ENCODE measurements at regions not wholly inside any gene's neighbourhood (a gene's known extent, or its start where the extent isn't known, plus 50 kb on each side); places are given as distances from the start of the nearest gene placed in this dataset.

GRCh38 chr19:28878862-28879566 is 333.9 kb downstream of the UQCRFS1 start:
- Histone ChIP-seq H3K9me3 (ENCODE audit: insufficient read depth, low read length) (no peaks in the 10 kb centered on the region), H3K9ac (ENCODE audit: insufficient read length, low read depth) (peak overlapping the region; percentile 24), H3K36me3 (ENCODE audit: insufficient read depth, insufficient read length, low read length) (no peaks in the 10 kb centered on the region), H3K4me1 (ENCODE audit: insufficient read depth, insufficient read length) (peaks cover 13% of the 10 kb centered on the region), H3K27me3 (ENCODE audit: insufficient read depth, insufficient read length) (no peaks in the 10 kb centered on the region), H3K4me3 (ENCODE audit: insufficient read length, low read depth) (no peak overlapping the region)
- DNase-seq (ENCODE audit: low read depth, low spot score): peak; percentile 88
- no peak for TF ChIP-seq SUZ12 (IDR thresholded peaks at IDR 0.05; ENCODE audit: extremely low read depth, insufficient read depth, insufficient read length)
- no peak for TF ChIP-seq ZNF274 (IDR thresholded peaks at IDR 0.05; ENCODE audit: low read depth, low read length)
- TF ChIP-seq YY1 (IDR thresholded peaks at IDR 0.05; ENCODE audit: insufficient read depth, insufficient read length): no peak

- Histone ChIP-seq H3K4me3 (ENCODE audit: insufficient read length, low read depth) (no peak overlapping the region), H3K9ac (ENCODE audit: insufficient read length, low read depth) (no peak overlapping the region), H3K36me3 (ENCODE audit: insufficient read depth, insufficient read length, low read length) (no peaks in the 10 kb centered on the region), H3K4me1 (ENCODE audit: insufficient read depth, insufficient read length) (peaks cover 4% of the 10 kb centered on the region), H3K27me3 (ENCODE audit: insufficient read depth, insufficient read length) (no peaks in the 10 kb centered on the region), H3K9me3 (ENCODE audit: insufficient read depth, low read length) (no peaks in the 10 kb centered on the region)
- TF ChIP-seq SUZ12 (IDR thresholded peaks at IDR 0.05; ENCODE audit: extremely low read depth, insufficient read depth, insufficient read length) (no peak), ZNF274 (IDR thresholded peaks at IDR 0.05; ENCODE audit: low read depth, low read length) (no peak), YY1 (IDR thresholded peaks at IDR 0.05; ENCODE audit: insufficient read depth, insufficient read length) (no peak)
- DNase-seq (ENCODE audit: low read depth, low spot score): no peak
Measured at GRCh38 chr19:28876609-28877123, 336.3 kb downstream of the UQCRFS1 start.

- H3K4me3 ChIP-seq (ENCODE audit: insufficient read length, low read depth): no peak overlapping the region
- no peak overlapping the region for H3K9ac ChIP-seq (ENCODE audit: insufficient read length, low read depth)
- no peak for TF ChIP-seq ZNF274 (IDR thresholded peaks at IDR 0.05; ENCODE audit: low read depth, low read length)
- peaks cover 11% of the 10 kb centered on the region; the same call in 1 of the 2 replicates for H3K9me3 ChIP-seq (ENCODE audit: insufficient read depth, low read length)
- H3K36me3 ChIP-seq (ENCODE audit: insufficient read depth, insufficient read length, low read length): no peaks in the 10 kb centered on the region
- H3K4me1 ChIP-seq (ENCODE audit: insufficient read depth, insufficient read length): peaks cover 2% of the 10 kb centered on the region
- no peak for DNase-seq (ENCODE audit: low read depth, low spot score)
- no peaks in the 10 kb centered on the region for H3K27me3 ChIP-seq (ENCODE audit: insufficient read depth, insufficient read length)
Measured at GRCh38 chr19:28874742-28875141, 338.2 kb downstream of the UQCRFS1 start.

- H3K4me3 ChIP-seq (ENCODE audit: insufficient read length, low read depth): no peak overlapping the region
- H3K9ac ChIP-seq (ENCODE audit: insufficient read length, low read depth): no peak overlapping the region
- DNase-seq (ENCODE audit: low read depth, low spot score): no peak
- TF ChIP-seq ZNF274 (IDR thresholded peaks at IDR 0.05; ENCODE audit: low read depth, low read length): no peak
- no peak for TF ChIP-seq YY1 (IDR thresholded peaks at IDR 0.05; ENCODE audit: insufficient read depth, insufficient read length)
- no peak for TF ChIP-seq SUZ12 (IDR thresholded peaks at IDR 0.05; ENCODE audit: extremely low read depth, insufficient read depth, insufficient read length)
- no peaks in the 10 kb centered on the region for H3K36me3 ChIP-seq (ENCODE audit: insufficient read depth, insufficient read length, low read length)
- H3K27me3 ChIP-seq (ENCODE audit: insufficient read depth, insufficient read length): no peaks in the 10 kb centered on the region
- H3K9me3 ChIP-seq (ENCODE audit: insufficient read depth, low read length): peaks cover 11% of the 10 kb centered on the region; the same call in 1 of the 2 replicates
- no peaks in the 10 kb centered on the region for H3K4me1 ChIP-seq (ENCODE audit: insufficient read depth, insufficient read length)
Measured at GRCh38 chr19:28873301-28873700, 339.6 kb downstream of the UQCRFS1 start.

DNA sequence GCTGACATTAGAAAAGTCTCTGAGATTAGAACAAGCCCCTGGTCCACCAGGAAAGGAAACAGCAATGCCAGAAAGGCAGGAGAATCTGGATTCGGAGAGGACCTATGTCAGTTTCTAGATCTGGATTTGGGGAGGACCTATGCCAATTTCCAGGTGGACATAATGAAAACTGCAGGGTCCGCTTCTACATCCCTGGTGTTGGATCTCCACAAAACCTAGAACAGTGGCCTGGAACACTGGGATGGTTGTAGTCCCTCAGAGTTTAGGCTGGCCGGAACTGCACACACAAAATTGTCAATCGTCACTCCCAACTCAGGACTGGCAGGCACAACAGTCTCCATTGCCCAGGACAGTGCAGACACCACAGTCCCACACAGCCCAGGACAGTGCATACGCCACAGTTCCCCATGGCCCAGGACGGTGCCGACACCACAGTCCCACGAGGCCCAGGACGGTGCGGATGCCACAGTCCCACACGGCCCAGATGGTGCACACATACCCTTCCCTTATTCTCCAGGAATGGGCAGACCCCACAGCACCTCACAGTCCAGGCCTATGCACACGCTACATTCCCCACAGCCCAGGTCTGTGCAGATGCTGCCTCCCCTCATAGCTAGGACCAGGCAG is 341.7 kb downstream of the UQCRFS1 start:
- Histone ChIP-seq H3K9ac (ENCODE audit: insufficient read length, low read depth) (no peak overlapping the region), H3K9me3 (ENCODE audit: insufficient read depth, low read length) (peaks cover 11% of the 10 kb centered on the region; the same call in 1 of the 2 replicates), H3K36me3 (ENCODE audit: insufficient read depth, insufficient read length, low read length) (no peaks in the 10 kb centered on the region), H3K4me3 (ENCODE audit: insufficient read length, low read depth) (no peak overlapping the region), H3K27me3 (ENCODE audit: insufficient read depth, insufficient read length) (no peaks in the 10 kb centered on the region), H3K4me1 (ENCODE audit: insufficient read depth, insufficient read length) (no peaks in the 10 kb centered on the region)
- DNase-seq (ENCODE audit: low read depth, low spot score): no peak
- TF ChIP-seq ZNF274 (IDR thresholded peaks at IDR 0.05; ENCODE audit: low read depth, low read length) (no peak), YY1 (IDR thresholded peaks at IDR 0.05; ENCODE audit: insufficient read depth, insufficient read length) (no peak), SUZ12 (IDR thresholded peaks at IDR 0.05; ENCODE audit: extremely low read depth, insufficient read depth, insufficient read length) (no peak)

GRCh38 chr19:28869459-28869858 is 343.5 kb downstream of the UQCRFS1 start:
- Histone ChIP-seq H3K36me3 (ENCODE audit: insufficient read depth, insufficient read length, low read length) (no peaks in the 10 kb centered on the region), H3K9ac (ENCODE audit: insufficient read length, low read depth) (no peak overlapping the region), H3K4me1 (ENCODE audit: insufficient read depth, insufficient read length) (no peaks in the 10 kb centered on the region), H3K9me3 (ENCODE audit: insufficient read depth, low read length) (peaks cover 11% of the 10 kb centered on the region; the same call in 1 of the 2 replicates), H3K27me3 (ENCODE audit: insufficient read depth, insufficient read length) (no peaks in the 10 kb centered on the region), H3K4me3 (ENCODE audit: insufficient read length, low read depth) (no peak overlapping the region)
- DNase-seq (ENCODE audit: low read depth, low spot score): no peak
- TF ChIP-seq YY1 (IDR thresholded peaks at IDR 0.05; ENCODE audit: insufficient read depth, insufficient read length) (no peak), ZNF274 (IDR thresholded peaks at IDR 0.05; ENCODE audit: low read depth, low read length) (no peak)

GRCh38 chr19:28868836-28869235 is 344.1 kb downstream of the UQCRFS1 start:
- DNase-seq (ENCODE audit: low read depth, low spot score): no peak
- no peaks in the 10 kb centered on the region for H3K4me1 ChIP-seq (ENCODE audit: insufficient read depth, insufficient read length)
- H3K27me3 ChIP-seq (ENCODE audit: insufficient read depth, insufficient read length): no peaks in the 10 kb centered on the region
- no peak overlapping the region for H3K4me3 ChIP-seq (ENCODE audit: insufficient read length, low read depth)
- H3K36me3 ChIP-seq (ENCODE audit: insufficient read depth, insufficient read length, low read length): no peaks in the 10 kb centered on the region
- H3K9ac ChIP-seq (ENCODE audit: insufficient read length, low read depth): no peak overlapping the region
- H3K9me3 ChIP-seq (ENCODE audit: insufficient read depth, low read length): peaks cover 11% of the 10 kb centered on the region; the same call in 1 of the 2 replicates
- TF ChIP-seq YY1 (IDR thresholded peaks at IDR 0.05; ENCODE audit: insufficient read depth, insufficient read length) (no peak), SUZ12 (IDR thresholded peaks at IDR 0.05; ENCODE audit: extremely low read depth, insufficient read depth, insufficient read length) (no peak), ZNF274 (IDR thresholded peaks at IDR 0.05; ENCODE audit: low read depth, low read length) (no peak)

Measured in NT2/D1 (cell line).